GM23338 (cell line): ENCODE measurements at regions not wholly inside any gene's neighbourhood (a gene's known extent, or its start where the extent isn't known, plus 50 kb on each side); places are given as distances from the start of the nearest gene placed in this dataset.

Source experiments
- ATAC-seq: fragments of 200-7000 bp; cut with Tn5 transposase; 3 replicates; pipeline ENCODE4 v1.9.1; 2020
- DNase-seq: peaks from one replicate; pipeline ENCODE4 v3.0.0-alpha.2; 2015; ENCODE audit warnings: low spot score
- H2AFZ ChIP-seq: fragments of 200-600 bp; sonication (generic); 2 replicates; pipeline ENCODE4 v1.8.0; 2016; ENCODE audit warnings: antibody characterized with exemption, mild to moderate bottlenecking, moderate library complexity
- H3F3A ChIP-seq: fragments of 200-600 bp; sonication (generic); replicated peaks from 2 replicates; pipeline ENCODE4 v1.8.0; 2017; ENCODE audit warnings: antibody characterized with exemption, mixed run types, low read depth
- H3K27ac ChIP-seq: fragments of 200-600 bp; sonication (generic); 2 replicates; pipeline ENCODE4 v1.6.1; 2016; ENCODE audit warnings: low read depth
- H3K27me3 ChIP-seq: fragments of 200-600 bp; sonication (generic); 2 replicates; pipeline ENCODE4 v1.8.0; 2016; ENCODE audit warnings: mild to moderate bottlenecking, mixed run types, moderate library complexity; ENCODE audit not compliant: insufficient read depth
- H3K36me3 ChIP-seq: fragments of 200-600 bp; sonication (generic); 2 replicates; pipeline ENCODE4 v1.8.0; 2016; ENCODE audit warnings: mild to moderate bottlenecking; ENCODE audit not compliant: insufficient read depth
- H3K4me1 ChIP-seq: fragments of 200-600 bp; sonication (generic); 2 replicates; pipeline ENCODE4 v1.8.0; 2016; ENCODE audit warnings: mild to moderate bottlenecking, moderate library complexity; ENCODE audit not compliant: insufficient read depth
- H3K4me2 ChIP-seq: fragments of 200-600 bp; sonication (generic); 2 replicates; pipeline ENCODE4 v1.7.1; 2017; ENCODE audit warnings: mixed run types
- H3K4me3 ChIP-seq: fragments of 200-600 bp; sonication (generic); 2 replicates; pipeline ENCODE4 v1.6.1; 2016; ENCODE audit warnings: mixed run types
- H3K79me2 ChIP-seq: fragments of 200-600 bp; sonication (generic); replicated peaks from 2 replicates; pipeline ENCODE4 v1.8.0; 2017; ENCODE audit warnings: mild to moderate bottlenecking; ENCODE audit not compliant: insufficient read depth
- H3K9me2 ChIP-seq: fragments of 200-600 bp; sonication (generic); 2 replicates; pipeline ENCODE4 v1.8.0; 2017; ENCODE audit not compliant: insufficient read depth
- H4K20me1 ChIP-seq: fragments of 200-600 bp; sonication (generic); replicated peaks from 2 replicates; pipeline ENCODE4 v1.8.0; 2017; ENCODE audit warnings: mild to moderate bottlenecking; ENCODE audit not compliant: insufficient read depth
- H3K27ac Mint-ChIP-seq: 2 replicates; pipeline ENCODE4 v1.8.0; 2020; ENCODE audit warnings: inconsistent platforms, mild to moderate bottlenecking, moderate library complexity, mixed read lengths
- H3K27me3 Mint-ChIP-seq: 3 replicates; pipeline ENCODE4 v1.8.0; 2022; ENCODE audit warnings: low read depth, mild to moderate bottlenecking, moderate library complexity, mixed read lengths, inconsistent platforms; ENCODE audit not compliant: insufficient read depth, poor library complexity
- H3K36me3 Mint-ChIP-seq: 3 replicates; pipeline ENCODE4 v1.8.0; 2021; ENCODE audit warnings: low read depth, mild to moderate bottlenecking, inconsistent platforms, moderate library complexity, mixed read lengths
- H3K4me1 Mint-ChIP-seq: 3 replicates; pipeline ENCODE4 v1.8.0; 2020; ENCODE audit warnings: mild to moderate bottlenecking, inconsistent platforms, mixed read lengths
- H3K4me3 Mint-ChIP-seq: 3 replicates; pipeline ENCODE4 v1.8.0; 2021; ENCODE audit warnings: moderate library complexity, mild to moderate bottlenecking, inconsistent platforms, mixed read lengths
- H3K9me3 Mint-ChIP-seq: 3 replicates; pipeline ENCODE4 v1.8.0; 2020; ENCODE audit warnings: moderate library complexity, mild to moderate bottlenecking, inconsistent platforms, mixed read lengths
- CREB1 ChIP-seq: fragments of 250-450 bp; sonication (Bioruptor Pico); IDR thresholded peaks from 2 replicates; pipeline ENCODE4 v1.5.0; 2020; ENCODE audit warnings: low read depth, mild to moderate bottlenecking, moderate library complexity
- CTCF ChIP-seq, 2 experiments: fragments of 200-600 bp in 1 of 2; sonication (generic) in 1 of 2; conservative IDR thresholded peaks; 2 replicates each; pipeline versions ENCODE4 v1.5.1 to v1.6.1; 2016 to 2017; ENCODE audit warnings: antibody characterized with exemption in 2 of 2, low read depth in 2 of 2, mild to moderate bottlenecking in 2 of 2, moderate library complexity in 1 of 2
- ETS1 ChIP-seq: IDR thresholded peaks from 2 replicates; pipeline ENCODE4 v1.6.1; 2016; ENCODE audit warnings: antibody characterized with exemption
- EZH2 ChIP-seq: fragments of 200-600 bp; sonication (generic); IDR thresholded peaks from one replicate; pipeline ENCODE4 v1.8.0; 2017; ENCODE audit warnings: antibody characterized with exemption, mild to moderate bottlenecking, low read depth; ENCODE audit not compliant: unreplicated experiment
- EZH2phosphoT487 ChIP-seq: fragments of 200-600 bp; sonication (generic); IDR thresholded peaks from one replicate; pipeline ENCODE4 v1.8.1; 2018; ENCODE audit warnings: antibody characterized with exemption; ENCODE audit not compliant: unreplicated experiment
- REST ChIP-seq: IDR thresholded peaks from one replicate; pipeline ENCODE4 v1.6.1; 2018; ENCODE audit warnings: antibody characterized with exemption; ENCODE audit not compliant: unreplicated experiment
- ZNF114 ChIP-seq: fragments of 250-450 bp; sonication (Bioruptor Pico); IDR thresholded peaks from 2 replicates; pipeline ENCODE4 v1.5.0; 2020; ENCODE audit warnings: mild to moderate bottlenecking, moderate library complexity
- ZNF331 ChIP-seq: fragments of 250-450 bp; sonication (Bioruptor Pico); IDR thresholded peaks from 2 replicates; pipeline ENCODE4 v1.5.0; 2020; ENCODE audit warnings: low read depth, mild to moderate bottlenecking, moderate library complexity

GRCh38 chr3:22907796-22908195, 295.3 kb upstream of the UBE2E2 start (continued):
- no peak for TF ChIP-seq CTCF (conservative IDR thresholded peaks at IDR 0.05; ENCODE audit: low read depth in 2 of 2)

- Histone ChIP-seq H3K27me3 (no peaks in the 10 kb centered on the region), H3F3A (no peaks in the 10 kb centered on the region), H4K20me1 (no peaks in the 10 kb centered on the region), H3K36me3 (no peaks in the 10 kb centered on the region), H3K9me2 (no peaks in the 10 kb centered on the region), H3K79me2 (no peaks in the 10 kb centered on the region), H3K4me3 (no peak overlapping the region), H3K4me1 (no peaks in the 10 kb centered on the region), H2AFZ (no peak overlapping the region), H3K4me2 (no peak overlapping the region), H3K27ac (no peak overlapping the region)
- no peak; the same call in 2 of the 3 replicates for ATAC-seq
- Mint-ChIP-seq H3K4me3 (no peak overlapping the region), H3K27ac (no peak overlapping the region), H3K4me1 (no peaks in the 10 kb centered on the region), H3K27me3 (no peaks in the 10 kb centered on the region), H3K36me3 (no peaks in the 10 kb centered on the region), H3K9me3 (no peaks in the 10 kb centered on the region)
- TF ChIP-seq ZNF331 (CRISPR knock-in tag) (no peak), CTCF (conservative IDR thresholded peaks at IDR 0.05; ENCODE audit: low read depth in 2 of 2) (peak; percentile 32 to 46; a peak in 2 of 4 replicates)
- DNase-seq, result peak; percentile 17
Measured at GRCh38 chr3:22908989-22909507, 294.1 kb upstream of the UBE2E2 start.

- ATAC-seq (no peak), DNase-seq (no peak)
- Histone ChIP-seq H3K27ac (no peak overlapping the region), H3F3A (no peaks in the 10 kb centered on the region), H3K27me3 (no peaks in the 10 kb centered on the region), H3K36me3 (no peaks in the 10 kb centered on the region), H3K4me2 (no peak overlapping the region), H3K4me1 (no peaks in the 10 kb centered on the region), H3K4me3 (no peak overlapping the region), H3K9me2 (no peaks in the 10 kb centered on the region), H2AFZ (no peak overlapping the region), H3K79me2 (no peaks in the 10 kb centered on the region), H4K20me1 (no peaks in the 10 kb centered on the region)
- Mint-ChIP-seq H3K9me3 (no peaks in the 10 kb centered on the region), H3K36me3 (no peaks in the 10 kb centered on the region), H3K4me3 (no peak overlapping the region), H3K27me3 (no peaks in the 10 kb centered on the region), H3K4me1 (no peaks in the 10 kb centered on the region), H3K27ac (no peak overlapping the region)
- TF ChIP-seq ETS1 (no peak), REST (no peak), ZNF114 (no peak), EZH2phosphoT487 (no peak), CTCF (conservative IDR thresholded peaks at IDR 0.05; ENCODE audit: low read depth in 2 of 2) (no peak), EZH2 (no peak), ZNF331 (CRISPR knock-in tag) (no peak), CREB1 (CRISPR knock-in tag) (no peak)
Measured at GRCh38 chr3:22916933-22917332, 286.2 kb upstream of the UBE2E2 start.
